ENCODE measurements at regions not wholly inside any gene's neighbourhood (a gene's known extent, or its start where the extent isn't known, plus 50 kb on each side); places are given as distances from the start of the nearest gene placed in this dataset.
A peak's percentile ranks its signal among the peaks of the same experiment; 100 is the strongest.

GRCh38 chr11:69391192-69392103, 90.0 kb upstream of the LINC01488 start:
- Histone ChIP-seq H2AFZ (ENCODE audit: low read length) (no peak overlapping the region), H4K5ac (ENCODE audit: insufficient read length, low read depth, low read length) (no peak overlapping the region), H3K79me1 (ENCODE audit: insufficient read depth, low read depth, low read length, poor library complexity, severe bottlenecking) (no peaks in the 10 kb centered on the region), H2BK15ac (ENCODE audit: low read depth, low read length) (no peak overlapping the region), H3T11ph (ENCODE audit: low read length) (no peak overlapping the region), H3K27ac (ENCODE audit: insufficient read length, low read depth, low read length) (no peak overlapping the region), H3K4me1 (ENCODE audit: insufficient read depth, low read length) (no peaks in the 10 kb centered on the region), H3K56ac (ENCODE audit: insufficient read length, low read depth, low read length) (no peak overlapping the region), H3K23ac (ENCODE audit: insufficient read length, low read depth, low read length) (no peak overlapping the region), H3K79me2 (ENCODE audit: insufficient read depth, low read length) (no peaks in the 10 kb centered on the region), H3K18ac (ENCODE audit: insufficient read length, low read depth, low read length) (no peak overlapping the region), H4K8ac (replicated peaks; ENCODE audit: insufficient read length, low read depth, low read length) (no peak overlapping the region), H2BK12ac (ENCODE audit: insufficient read length, low read depth, low read length) (no peak overlapping the region), H2BK5ac (ENCODE audit: insufficient read length, low read length) (no peak overlapping the region), H3K4ac (ENCODE audit: low read depth, low read length) (no peak overlapping the region), H2AK5ac (ENCODE audit: insufficient read length, low read length) (no peak overlapping the region), H3K27me3 (ENCODE audit: insufficient read depth, low read length) (no peaks in the 10 kb centered on the region), H4K91ac (ENCODE audit: insufficient read length, low read depth, low read length) (no peak overlapping the region), H3K9me3 (ENCODE audit: control insufficient read depth, low read depth, low read length) (peaks cover 12% of the 10 kb centered on the region), H3K23me2 (ENCODE audit: insufficient read length, low read depth, low read length, poor library complexity, severe bottlenecking) (no peaks in the 10 kb centered on the region), H2BK20ac (ENCODE audit: low read depth, low read length, poor library complexity, severe bottlenecking) (no peak overlapping the region), H4K20me1 (ENCODE audit: control insufficient read depth, insufficient read depth, insufficient read length) (no peaks in the 10 kb centered on the region), H2BK120ac (ENCODE audit: low read depth, low read length, poor library complexity, severe bottlenecking) (no peak overlapping the region), H3K4me2 (ENCODE audit: insufficient read depth, insufficient read length, low read length) (no peak overlapping the region), H3K14ac (ENCODE audit: insufficient read depth, low read length) (no peak overlapping the region), H3K9ac (ENCODE audit: extremely low read depth, insufficient read length, low read length) (no peak overlapping the region)
- H3K27ac Mint-ChIP-seq = 0 out of 7 replicates have a peak overlapping the region, but pooled peaks of 1 of the 3 experiments have one; percentile 40
- H3K9me3 Mint-ChIP-seq = peaks cover 25 to 26% of the 10 kb centered on the region in 2 experiments
- peaks cover 0 to 24% (median 14%) of the 10 kb centered on the region in 3 experiments; a peak in 6 of 7 replicates for H3K36me3 Mint-ChIP-seq (ENCODE audit: insufficient read depth in 1 of 3, low read depth in 3 of 3)
- WGBS (ENCODE audit: extremely low coverage, insufficient read length, low lambda C conversion rate) = no CpG with 5 or more reads among the region's 34 CpGs
- no peaks in the 10 kb centered on the region; a peak in 1 of 4 replicates for H3K4me1 Mint-ChIP-seq
- no peak for DNase-seq
- no peak for TF ChIP-seq CTCF (conservative IDR thresholded peaks at IDR 0.05)
- peaks cover 4% of the 10 kb centered on the region for H3K27me3 Mint-ChIP-seq (ENCODE audit: low read depth)
- no peak overlapping the region; a peak in 1 of 5 replicates for H3K4me3 Mint-ChIP-seq

All from H9 (cell line).